Liver (tissue), 3 donors: ENCODE measurements at regions not wholly inside any gene's neighbourhood (a gene's known extent, or its start where the extent isn't known, plus 50 kb on each side); places are given as distances from the start of the nearest gene placed in this dataset.

Source experiments
- EGR1 ChIP-seq, 2 donors: IDR thresholded peaks; 2 replicates each; pipeline ENCODE4 v1.6.1; 2016 to 2018; ENCODE audit warnings: antibody characterized with exemption in 2 of 2, low read depth in 2 of 2
- GABPA ChIP-seq, 2 donors: IDR thresholded peaks in 1 of 2; conservative IDR thresholded peaks in 1 of 2; 2 replicates each; pipeline ENCODE4 v1.6.1; 2016; ENCODE audit warnings: antibody characterized with exemption in 2 of 2, mild to moderate bottlenecking in 1 of 2, moderate library complexity in 1 of 2
- RAD21 ChIP-seq, 2 donors: IDR thresholded peaks; 2 replicates each; pipeline ENCODE4 v1.6.1; 2016; ENCODE audit warnings: antibody characterized with exemption in 2 of 2, mild to moderate bottlenecking in 2 of 2
- TF ChIP-seq, protein P1 (sequence below): fragments of 150-350 bp; IDR thresholded peaks from 2 replicates; pipeline ENCODE4 v1.5.1; 2017; ENCODE audit warnings: improper control_type of control experiment, low read depth, low read length; ENCODE audit not compliant: missing input control
- TF ChIP-seq, protein P2 (sequence below): IDR thresholded peaks from 2 replicates; pipeline ENCODE4 v1.6.1; 2016; ENCODE audit warnings: antibody characterized with exemption
- donor health status: healthy.
- donor health status: healthy.

DNA sequence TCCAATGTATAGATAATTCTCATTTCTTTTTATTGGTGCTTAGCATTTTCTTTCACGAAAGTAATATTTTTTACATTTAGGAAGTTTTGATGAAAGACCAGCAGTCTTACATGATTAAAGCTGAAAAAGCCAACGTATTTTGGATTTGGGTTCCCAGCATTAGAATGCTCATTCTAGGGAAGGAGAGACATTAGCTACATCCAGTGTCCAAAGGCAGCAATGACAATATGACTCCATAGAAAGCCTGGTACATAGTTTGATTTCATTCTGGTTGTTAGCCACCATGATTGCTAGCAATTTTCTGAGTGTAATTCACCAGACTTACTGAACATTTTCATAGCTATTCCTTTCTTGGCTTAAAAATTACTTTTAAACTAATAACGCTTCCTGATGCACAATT lies 1397.5 kb downstream of the PCDH7 start:
- no peak for TF ChIP-seq EGR1 (IDR thresholded peaks at IDR 0.05; ENCODE audit: low read depth in 2 of 2)
- TF ChIP-seq, protein P1, sequence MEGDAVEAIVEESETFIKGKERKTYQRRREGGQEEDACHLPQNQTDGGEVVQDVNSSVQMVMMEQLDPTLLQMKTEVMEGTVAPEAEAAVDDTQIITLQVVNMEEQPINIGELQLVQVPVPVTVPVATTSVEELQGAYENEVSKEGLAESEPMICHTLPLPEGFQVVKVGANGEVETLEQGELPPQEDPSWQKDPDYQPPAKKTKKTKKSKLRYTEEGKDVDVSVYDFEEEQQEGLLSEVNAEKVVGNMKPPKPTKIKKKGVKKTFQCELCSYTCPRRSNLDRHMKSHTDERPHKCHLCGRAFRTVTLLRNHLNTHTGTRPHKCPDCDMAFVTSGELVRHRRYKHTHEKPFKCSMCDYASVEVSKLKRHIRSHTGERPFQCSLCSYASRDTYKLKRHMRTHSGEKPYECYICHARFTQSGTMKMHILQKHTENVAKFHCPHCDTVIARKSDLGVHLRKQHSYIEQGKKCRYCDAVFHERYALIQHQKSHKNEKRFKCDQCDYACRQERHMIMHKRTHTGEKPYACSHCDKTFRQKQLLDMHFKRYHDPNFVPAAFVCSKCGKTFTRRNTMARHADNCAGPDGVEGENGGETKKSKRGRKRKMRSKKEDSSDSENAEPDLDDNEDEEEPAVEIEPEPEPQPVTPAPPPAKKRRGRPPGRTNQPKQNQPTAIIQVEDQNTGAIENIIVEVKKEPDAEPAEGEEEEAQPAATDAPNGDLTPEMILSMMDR = no peak
- TF ChIP-seq GABPA (IDR thresholded peaks at IDR 0.05 in 1 of 2, conservative IDR thresholded peaks at IDR 0.05 in 1 of 2) = no peak
- TF ChIP-seq, protein P2, sequence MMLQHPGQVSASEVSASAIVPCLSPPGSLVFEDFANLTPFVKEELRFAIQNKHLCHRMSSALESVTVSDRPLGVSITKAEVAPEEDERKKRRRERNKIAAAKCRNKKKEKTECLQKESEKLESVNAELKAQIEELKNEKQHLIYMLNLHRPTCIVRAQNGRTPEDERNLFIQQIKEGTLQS = no peak
- TF ChIP-seq RAD21 (IDR thresholded peaks at IDR 0.05) = no peak
